Vagina (tissue), 2 donors: ENCODE measurements at regions not wholly inside any gene's neighbourhood (a gene's known extent, or its start where the extent isn't known, plus 50 kb on each side); places are given as distances from the start of the nearest gene placed in this dataset.

Experiments
- CTCF ChIP-seq, 3 experiments: fragments of 450-650 bp in 2 of 3; fragments of 200-600 bp in 1 of 3; sonication (generic) in 1 of 3; IDR thresholded peaks; one replicate each; pipeline ENCODE4 v1.5.1; 2017 to 2019; ENCODE audit warnings: antibody characterized with exemption in 3 of 3, mild to moderate bottlenecking in 2 of 3, moderate library complexity in 2 of 3
- POLR2A ChIP-seq, 2 donors: fragments of 450-650 bp; IDR thresholded peaks; one replicate each; pipeline ENCODE4 v1.6.1; 2017; ENCODE audit warnings: antibody characterized with exemption in 2 of 2, mild to moderate bottlenecking in 2 of 2, moderate library complexity in 2 of 2

GRCh38 chr10:36048236-36048635 is 406.1 kb upstream of the FZD8 start:
- TF ChIP-seq POLR2A (IDR thresholded peaks at IDR 0.05) = no peak
- TF ChIP-seq CTCF (IDR thresholded peaks at IDR 0.05) = no peak
